ENCODE measurements at regions not wholly inside any gene's neighbourhood (a gene's known extent, or its start where the extent isn't known, plus 50 kb on each side); places are given as distances from the start of the nearest gene placed in this dataset.

- DNase-seq, result no peak
- TF ChIP-seq, protein P1, sequence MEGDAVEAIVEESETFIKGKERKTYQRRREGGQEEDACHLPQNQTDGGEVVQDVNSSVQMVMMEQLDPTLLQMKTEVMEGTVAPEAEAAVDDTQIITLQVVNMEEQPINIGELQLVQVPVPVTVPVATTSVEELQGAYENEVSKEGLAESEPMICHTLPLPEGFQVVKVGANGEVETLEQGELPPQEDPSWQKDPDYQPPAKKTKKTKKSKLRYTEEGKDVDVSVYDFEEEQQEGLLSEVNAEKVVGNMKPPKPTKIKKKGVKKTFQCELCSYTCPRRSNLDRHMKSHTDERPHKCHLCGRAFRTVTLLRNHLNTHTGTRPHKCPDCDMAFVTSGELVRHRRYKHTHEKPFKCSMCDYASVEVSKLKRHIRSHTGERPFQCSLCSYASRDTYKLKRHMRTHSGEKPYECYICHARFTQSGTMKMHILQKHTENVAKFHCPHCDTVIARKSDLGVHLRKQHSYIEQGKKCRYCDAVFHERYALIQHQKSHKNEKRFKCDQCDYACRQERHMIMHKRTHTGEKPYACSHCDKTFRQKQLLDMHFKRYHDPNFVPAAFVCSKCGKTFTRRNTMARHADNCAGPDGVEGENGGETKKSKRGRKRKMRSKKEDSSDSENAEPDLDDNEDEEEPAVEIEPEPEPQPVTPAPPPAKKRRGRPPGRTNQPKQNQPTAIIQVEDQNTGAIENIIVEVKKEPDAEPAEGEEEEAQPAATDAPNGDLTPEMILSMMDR (IDR thresholded peaks at IDR 0.05), result no peak
- intact Hi-C loops (cut with DNase I; ENCODE audit: low total_unique reads), result no loop called here
- Histone ChIP-seq H3K36me3 (no peaks in the 10 kb centered on the region), H3K27ac (no peak overlapping the region), H3K27me3 (no peaks in the 10 kb centered on the region), H3K4me3 (no peak overlapping the region), H3K4me1 (peaks cover 0 to 12% (median 4%) of the 10 kb centered on the region in 4 donors), H3K9me3 (no peaks in the 10 kb centered on the region)
Observed at GRCh38 chr4:53959343-53960120, 104.9 kb downstream of the CHIC2 start.

DNA sequence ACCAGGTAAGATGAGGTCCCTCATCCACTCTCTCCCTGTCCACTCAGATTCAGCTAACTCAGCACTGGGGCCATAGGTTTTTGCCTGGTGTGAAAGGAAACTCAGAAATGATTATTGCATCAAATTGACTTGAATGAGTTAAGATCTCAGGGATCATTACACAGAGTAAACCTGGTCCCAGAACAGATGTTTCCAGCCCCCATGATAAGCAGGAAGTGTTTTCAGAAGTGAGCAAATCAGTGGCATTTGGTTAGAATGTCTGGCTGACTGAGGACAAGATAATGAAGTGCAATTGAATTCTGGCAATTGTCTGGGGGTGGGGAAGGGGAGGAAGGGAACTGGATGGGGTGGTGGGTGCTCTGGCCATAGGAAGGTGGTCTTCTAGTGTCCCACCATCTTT is 108.0 kb downstream of the CHIC2 start:
- Histone ChIP-seq H3K4me3 (no peak overlapping the region), H3K27me3 (no peaks in the 10 kb centered on the region), H3K36me3 (no peaks in the 10 kb centered on the region), H3K9me3 (no peaks in the 10 kb centered on the region), H3K4me1 (no peaks in the 10 kb centered on the region), H3K27ac (no peak overlapping the region)
- no peak for DNase-seq
- intact Hi-C loops (cut with DNase I; ENCODE audit: low total_unique reads), result no loop called here
- TF ChIP-seq, protein P1 (IDR thresholded peaks at IDR 0.05), result no peak

DNA sequence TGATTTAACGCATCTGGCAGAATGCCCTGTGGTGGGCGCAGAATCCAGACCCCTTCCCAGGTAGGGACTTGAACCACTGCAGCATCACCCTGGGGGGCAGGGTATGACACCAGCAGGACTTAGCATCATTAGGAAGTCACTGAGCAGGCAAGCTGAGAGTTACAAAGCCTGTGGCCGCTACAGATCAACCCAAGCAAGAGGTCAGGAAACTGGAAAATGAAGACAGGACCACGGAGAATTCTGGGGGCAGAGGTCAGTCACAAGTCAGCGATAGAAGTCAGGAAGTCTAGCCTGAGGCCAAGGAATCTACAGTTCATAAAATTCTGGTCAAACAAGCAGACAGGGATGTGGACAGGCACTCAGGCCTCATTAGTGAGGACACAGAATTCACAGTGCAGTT is 108.4 kb downstream of the CHIC2 start:
- Histone ChIP-seq H3K27ac (no peak overlapping the region), H3K36me3 (no peaks in the 10 kb centered on the region), H3K4me1 (no peaks in the 10 kb centered on the region), H3K27me3 (no peaks in the 10 kb centered on the region), H3K9me3 (no peaks in the 10 kb centered on the region), H3K4me3 (no peak overlapping the region)
- TF ChIP-seq, protein P1 (IDR thresholded peaks at IDR 0.05), result no peak
- no peak for DNase-seq
- intact Hi-C loops (cut with DNase I; ENCODE audit: low total_unique reads), result no loop called here

DNA sequence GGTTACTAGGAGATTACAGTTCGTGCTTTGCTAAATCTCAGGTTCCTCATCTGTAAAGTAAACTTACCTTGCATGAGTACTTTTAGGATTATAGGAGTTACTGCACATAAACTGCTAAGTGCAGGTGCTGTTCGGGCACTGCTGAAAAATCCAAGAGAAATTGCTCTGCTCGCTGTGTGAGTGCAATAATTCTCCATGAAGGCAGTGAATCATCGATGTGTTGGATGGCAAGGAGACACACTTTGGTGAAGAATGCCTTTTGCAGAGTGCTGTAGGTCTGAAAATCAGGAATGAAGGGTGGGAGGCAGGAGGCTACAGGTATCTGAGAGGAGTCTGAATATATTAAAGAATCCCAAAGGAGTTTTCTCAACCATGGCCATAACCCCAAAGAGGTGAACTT is 113.0 kb downstream of the CHIC2 start:
- Histone ChIP-seq H3K9me3 (no peaks in the 10 kb centered on the region), H3K27ac (no peak overlapping the region), H3K4me3 (no peak overlapping the region), H3K36me3 (no peaks in the 10 kb centered on the region), H3K4me1 (no peaks in the 10 kb centered on the region), H3K27me3 (no peaks in the 10 kb centered on the region)
- intact Hi-C loops (cut with DNase I; ENCODE audit: low total_unique reads), result no loop called here
- DNase-seq, result no peak
- TF ChIP-seq, protein P1 (IDR thresholded peaks at IDR 0.05), result no peak

DNA sequence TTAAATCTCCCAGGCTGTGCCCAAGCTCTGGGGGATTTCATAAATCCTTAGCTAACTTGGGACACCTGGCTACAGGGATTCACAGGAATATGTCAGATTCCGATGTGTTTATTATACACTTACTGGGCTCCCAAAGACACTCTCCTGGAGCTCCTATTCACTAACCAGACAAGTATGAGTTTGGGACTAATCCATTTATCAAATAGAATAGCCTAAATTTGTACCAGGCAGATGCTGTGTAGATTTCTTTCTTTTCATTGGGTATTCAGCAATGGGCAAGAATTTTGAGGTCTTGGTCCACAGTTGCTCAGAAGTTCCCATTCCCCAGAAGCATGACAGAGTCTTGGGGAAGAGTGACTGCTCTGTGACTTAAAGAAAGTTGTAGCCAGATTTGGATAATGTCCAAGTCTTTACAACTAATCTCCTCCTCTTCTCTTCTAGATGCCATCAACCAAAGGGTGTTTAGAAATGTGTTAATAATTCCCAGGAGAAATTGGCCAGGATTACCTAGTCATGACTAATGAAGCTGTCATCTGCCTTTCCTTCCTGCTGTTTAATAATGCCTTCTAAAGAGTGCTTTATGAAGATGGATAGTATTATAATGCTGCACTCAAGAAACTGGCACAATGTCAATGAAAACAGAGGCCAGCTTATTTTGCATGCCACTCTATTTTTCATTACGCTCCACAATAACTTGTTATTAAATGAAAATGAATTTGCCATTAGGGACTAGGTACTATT is 120.9 kb downstream of the CHIC2 start:
- TF ChIP-seq, protein P1 (IDR thresholded peaks at IDR 0.05), result no peak
- H3K27me3 ChIP-seq, result no peaks in the 10 kb centered on the region
- peaks cover 0 to 10% (median 0%) of the 10 kb centered on the region in 3 donors for H3K9me3 ChIP-seq
- no peak for DNase-seq
- intact Hi-C loops (cut with DNase I; ENCODE audit: low total_unique reads), result no loop called here
- no peaks in the 10 kb centered on the region for H3K36me3 ChIP-seq
- no peak overlapping the region for H3K4me3 ChIP-seq
- peaks cover 0 to 7% (median 2%) of the 10 kb centered on the region in 4 donors for H3K4me1 ChIP-seq
- H3K27ac ChIP-seq, result no peak overlapping the region
